OCI-LY3 (cell line): ENCODE measurements at regions not wholly inside any gene's neighbourhood (a gene's known extent, or its start where the extent isn't known, plus 50 kb on each side); places are given as distances from the start of the nearest gene placed in this dataset.

Source experiments
- H2AFZ ChIP-seq: fragments of 200-600, 300-600 bp; shearing (Covaris generic); 2 replicates; pipeline ENCODE4 v1.6.0; 2014; ENCODE audit warnings: antibody characterized with exemption, low read depth, low read length
- H3K27ac ChIP-seq: fragments of 200-600, 300-600 bp; sonication (generic); 2 replicates; pipeline ENCODE4 v1.5.1; 2014; ENCODE audit warnings: mild to moderate bottlenecking, low read length, moderate library complexity, mixed read lengths
- H3K27me3 ChIP-seq: fragments of 200-600, 300-600 bp; sonication (generic); 2 replicates; pipeline ENCODE4 v1.6.1; 2014; ENCODE audit warnings: low read depth, low read length, mixed read lengths
- H3K36me3 ChIP-seq: fragments of 200-600, 300-600 bp; sonication (generic); replicated peaks from 2 replicates; pipeline ENCODE3; 2014; ENCODE audit warnings: low read depth, low read length, mixed read lengths
- H3K4me1 ChIP-seq: fragments of 300-600, 200-600 bp; sonication (generic); 2 replicates; pipeline ENCODE4 v1.6.1; 2014; ENCODE audit warnings: low read length, mixed read lengths
- H3K4me2 ChIP-seq: fragments of 200-600, 300-600 bp; sonication (generic); 2 replicates; pipeline ENCODE4 v1.6.1; 2014; ENCODE audit warnings: low read length, mixed read lengths
- H3K4me3 ChIP-seq: fragments of 300-600, 200-600 bp; sonication (generic); 2 replicates; pipeline ENCODE4 v1.5.1; 2014; ENCODE audit warnings: antibody characterized with exemption, mild to moderate bottlenecking, low read length, moderate library complexity
- H3K79me2 ChIP-seq: fragments of 300-600, 200-600 bp; shearing (Covaris generic); 2 replicates; pipeline ENCODE4 v1.6.1; 2014; ENCODE audit warnings: mild to moderate bottlenecking, low read length, mixed read lengths
- H3K9ac ChIP-seq: fragments of 300-600, 200-600 bp; shearing (Covaris generic); 2 replicates; pipeline ENCODE4 v1.6.0; 2014; ENCODE audit warnings: mild to moderate bottlenecking, low read length, moderate library complexity
- H3K9me3 ChIP-seq: fragments of 200-600, 300-600 bp; shearing (Covaris generic); 2 replicates; pipeline ENCODE4 v1.6.1; 2014; ENCODE audit warnings: low read length, mixed read lengths; ENCODE audit not compliant: insufficient read depth
- H4K20me1 ChIP-seq: fragments of 200-600, 300-600 bp; sonication (generic); 2 replicates; pipeline ENCODE4 v1.6.1; 2016; ENCODE audit warnings: low read length, mixed read lengths; ENCODE audit not compliant: insufficient read depth
- EZH2phosphoT487 ChIP-seq: fragments of 200-600 bp; shearing (Covaris generic); IDR thresholded peaks from 2 replicates; pipeline ENCODE4 v1.6.1; 2018; ENCODE audit warnings: antibody characterized with exemption, mixed run types, low read depth
- TF ChIP-seq, protein P1 (sequence below): fragments of 200-600, 300-600 bp; sonication (generic); IDR thresholded peaks from 2 replicates; pipeline ENCODE4 v1.5.1; 2014; ENCODE audit warnings: antibody characterized with exemption, low read length, low read depth

DNA sequence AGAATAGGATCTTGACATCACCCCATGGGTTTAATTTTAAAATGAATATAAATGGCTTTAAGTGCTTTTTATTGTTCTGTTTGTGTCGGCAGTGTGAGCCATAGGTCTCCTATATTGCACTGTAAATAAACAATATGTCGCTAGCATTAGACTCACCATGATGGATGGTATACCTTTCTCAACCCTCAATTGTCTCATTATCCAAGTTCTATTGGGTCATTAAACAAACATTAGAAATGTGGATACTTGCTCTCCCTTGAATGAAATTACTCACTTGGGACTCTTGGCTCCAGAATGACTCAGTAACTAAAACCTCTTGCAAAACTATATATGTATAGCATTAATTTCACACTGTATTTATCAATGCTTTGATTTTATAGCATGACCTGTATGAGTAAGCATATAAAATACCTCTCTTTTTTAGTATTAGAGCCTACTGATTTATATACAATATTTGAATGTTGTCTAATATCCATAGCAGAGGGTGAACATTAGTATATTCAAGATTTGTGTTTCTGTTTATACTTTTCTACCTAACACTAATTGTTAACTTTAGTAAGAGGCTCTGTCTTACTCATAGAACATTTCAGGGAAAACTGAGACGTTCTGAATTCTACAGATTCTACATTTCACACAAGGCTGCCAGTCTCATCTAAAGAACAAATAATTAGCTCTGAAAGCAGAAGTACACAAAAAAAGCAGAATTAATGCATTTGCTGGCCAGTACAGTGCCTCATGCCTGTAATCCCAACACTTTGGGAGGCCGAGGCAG lies 303.8 kb upstream of the PRR16 start:
- Histone ChIP-seq H3K4me1 (no peaks in the 10 kb centered on the region), H3K9ac (no peak overlapping the region), H3K27ac (no peak overlapping the region), H2AFZ (no peak overlapping the region), H3K79me2 (no peaks in the 10 kb centered on the region), H3K4me3 (no peak overlapping the region), H4K20me1 (no peaks in the 10 kb centered on the region), H3K4me2 (no peak overlapping the region), H3K9me3 (no peaks in the 10 kb centered on the region), H3K27me3 (no peaks in the 10 kb centered on the region), H3K36me3 (no peaks in the 10 kb centered on the region)
- TF ChIP-seq, protein P1, sequence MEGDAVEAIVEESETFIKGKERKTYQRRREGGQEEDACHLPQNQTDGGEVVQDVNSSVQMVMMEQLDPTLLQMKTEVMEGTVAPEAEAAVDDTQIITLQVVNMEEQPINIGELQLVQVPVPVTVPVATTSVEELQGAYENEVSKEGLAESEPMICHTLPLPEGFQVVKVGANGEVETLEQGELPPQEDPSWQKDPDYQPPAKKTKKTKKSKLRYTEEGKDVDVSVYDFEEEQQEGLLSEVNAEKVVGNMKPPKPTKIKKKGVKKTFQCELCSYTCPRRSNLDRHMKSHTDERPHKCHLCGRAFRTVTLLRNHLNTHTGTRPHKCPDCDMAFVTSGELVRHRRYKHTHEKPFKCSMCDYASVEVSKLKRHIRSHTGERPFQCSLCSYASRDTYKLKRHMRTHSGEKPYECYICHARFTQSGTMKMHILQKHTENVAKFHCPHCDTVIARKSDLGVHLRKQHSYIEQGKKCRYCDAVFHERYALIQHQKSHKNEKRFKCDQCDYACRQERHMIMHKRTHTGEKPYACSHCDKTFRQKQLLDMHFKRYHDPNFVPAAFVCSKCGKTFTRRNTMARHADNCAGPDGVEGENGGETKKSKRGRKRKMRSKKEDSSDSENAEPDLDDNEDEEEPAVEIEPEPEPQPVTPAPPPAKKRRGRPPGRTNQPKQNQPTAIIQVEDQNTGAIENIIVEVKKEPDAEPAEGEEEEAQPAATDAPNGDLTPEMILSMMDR, result no peak
- no peak for TF ChIP-seq EZH2phosphoT487

DNA sequence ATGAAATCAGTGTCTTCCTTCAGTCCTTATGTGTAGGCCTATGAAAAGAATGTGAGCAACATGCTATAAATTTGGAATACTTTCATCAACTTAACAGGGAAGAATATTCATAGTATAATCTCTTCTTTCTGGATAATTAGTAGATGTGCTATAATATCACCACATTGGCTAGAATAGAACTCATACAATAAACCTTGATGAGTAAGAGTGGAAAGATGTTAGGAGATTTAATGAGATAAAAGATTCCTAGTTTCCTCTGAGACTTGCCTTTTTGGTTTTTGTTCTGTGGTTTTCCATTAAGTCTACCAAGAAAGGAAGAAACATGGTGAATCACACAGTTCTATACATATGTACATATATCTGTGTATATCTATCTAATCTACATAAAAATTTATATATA lies 301.8 kb upstream of the PRR16 start:
- H3K27me3 ChIP-seq, result no peaks in the 10 kb centered on the region
- TF ChIP-seq, protein P1, result no peak
- no peak for TF ChIP-seq EZH2phosphoT487
- no peak overlapping the region for H3K9ac ChIP-seq
- H3K9me3 ChIP-seq, result no peaks in the 10 kb centered on the region
- no peak overlapping the region for H3K27ac ChIP-seq
- no peak overlapping the region for H3K4me3 ChIP-seq
- no peaks in the 10 kb centered on the region for H4K20me1 ChIP-seq
- H2AFZ ChIP-seq, result no peak overlapping the region
- no peak overlapping the region for H3K4me2 ChIP-seq
- no peaks in the 10 kb centered on the region for H3K36me3 ChIP-seq
- no peaks in the 10 kb centered on the region for H3K4me1 ChIP-seq
- H3K79me2 ChIP-seq, result no peaks in the 10 kb centered on the region

DNA sequence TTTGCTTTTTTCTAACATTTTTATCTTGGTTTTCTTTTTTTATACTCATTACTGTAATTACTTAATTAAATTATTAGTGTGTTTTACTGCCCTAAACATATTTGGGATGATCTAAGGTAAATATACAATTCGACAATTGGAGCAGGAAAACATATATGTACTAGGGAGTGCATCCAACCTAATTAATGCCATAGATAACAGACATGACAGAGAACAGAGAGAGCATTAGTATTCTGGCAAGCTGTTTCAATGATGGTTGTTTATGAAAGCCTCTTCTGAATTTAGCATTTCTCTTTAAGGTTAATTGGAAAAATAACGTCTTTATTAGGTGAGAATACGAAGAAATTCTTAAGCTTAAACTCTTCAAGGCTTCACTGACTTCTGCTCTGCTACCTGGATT lies 300.1 kb upstream of the PRR16 start:
- Histone ChIP-seq H3K27me3 (no peaks in the 10 kb centered on the region), H3K4me2 (no peak overlapping the region), H3K27ac (no peak overlapping the region), H2AFZ (no peak overlapping the region), H3K36me3 (no peaks in the 10 kb centered on the region), H3K4me3 (no peak overlapping the region), H4K20me1 (no peaks in the 10 kb centered on the region), H3K4me1 (no peaks in the 10 kb centered on the region), H3K9me3 (no peaks in the 10 kb centered on the region), H3K9ac (no peak overlapping the region), H3K79me2 (no peaks in the 10 kb centered on the region)
- no peak for TF ChIP-seq EZH2phosphoT487
- TF ChIP-seq, protein P1, result no peak

DNA sequence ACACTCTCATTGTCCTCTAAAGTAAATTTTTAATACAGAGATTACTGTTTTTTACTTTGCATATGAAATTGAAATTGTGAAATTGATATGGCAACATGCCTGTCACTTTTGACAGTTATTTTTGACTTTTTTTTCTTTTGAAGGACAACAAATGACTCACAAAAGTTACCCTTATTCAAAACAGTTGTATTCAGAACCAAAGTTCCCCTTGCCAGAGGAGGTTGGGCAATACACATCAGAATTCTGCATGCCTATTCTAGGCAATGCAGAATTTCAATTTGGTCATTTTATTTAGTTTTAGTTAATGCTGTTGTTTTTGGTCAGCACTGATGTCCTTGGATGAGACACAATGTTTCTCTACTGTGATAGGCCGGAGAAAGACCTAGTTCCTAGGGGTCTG lies 299.1 kb upstream of the PRR16 start:
- Histone ChIP-seq H3K9ac (no peak overlapping the region), H3K4me2 (no peak overlapping the region), H3K27ac (no peak overlapping the region), H3K36me3 (no peaks in the 10 kb centered on the region), H3K9me3 (no peaks in the 10 kb centered on the region), H3K4me1 (no peaks in the 10 kb centered on the region), H2AFZ (no peak overlapping the region), H3K27me3 (no peaks in the 10 kb centered on the region), H4K20me1 (no peaks in the 10 kb centered on the region), H3K4me3 (no peak overlapping the region), H3K79me2 (no peaks in the 10 kb centered on the region)
- TF ChIP-seq, protein P1, result no peak
- no peak for TF ChIP-seq EZH2phosphoT487
